GM18909 (cell line): ENCODE measurements at regions not wholly inside any gene's neighbourhood (a gene's known extent, or its start where the extent isn't known, plus 50 kb on each side); places are given as distances from the start of the nearest gene placed in this dataset.
"Not testable (repeated sequence)": the region's sequence is repeated elsewhere in the genome, so short reads cannot be mapped to it uniquely, and the experiment has no call there.

Experiments
- ATAC-seq: cut with Tn5 transposase; IDR thresholded peaks from one replicate; pipeline ENCODE4 v1.9.1; 2021; ENCODE audit warnings: mild to moderate bottlenecking; ENCODE audit not compliant: unreplicated experiment, poor library complexity

- ATAC-seq = not testable (repeated sequence)
These were observed 117.5 kb upstream of the FBXO28 start for GRCh38 chr1:223996376-223996775.

GRCh38 chr1:223992456-223993246, 121.3 kb upstream of the FBXO28 start:
- peak; percentile 100 for ATAC-seq

GRCh38 chr1:223991297-223991857, 122.5 kb upstream of the FBXO28 start:
- not testable (repeated sequence) for ATAC-seq

- not testable (repeated sequence) for ATAC-seq
These were observed 116.2 kb upstream of the TP53BP2 start for GRCh38 chr1:223961985-223962384.

- not testable (repeated sequence) for ATAC-seq
These were observed 107.1 kb upstream of the TP53BP2 start for GRCh38 chr1:223952801-223953200.

GRCh38 chr1:223951551-223951950, 105.8 kb upstream of the TP53BP2 start:
- ATAC-seq = not testable (repeated sequence)

GRCh38 chr1:223949944-223950343, 104.2 kb upstream of the TP53BP2 start:
- not testable (repeated sequence) for ATAC-seq

- ATAC-seq = not testable (repeated sequence)
These were observed 102.3 kb upstream of the TP53BP2 start for GRCh38 chr1:223948041-223948440.

- not testable (repeated sequence) for ATAC-seq
These were observed 90.8 kb upstream of the TP53BP2 start for GRCh38 chr1:223936592-223936991.

- not testable (repeated sequence) for ATAC-seq
These were observed 85.7 kb upstream of the TP53BP2 start for GRCh38 chr1:223931476-223931875.

- not testable (repeated sequence) for ATAC-seq
These were observed 75.1 kb upstream of the TP53BP2 start for GRCh38 chr1:223920805-223921204.

- ATAC-seq = not testable (repeated sequence)
These were observed 69.7 kb upstream of the TP53BP2 start for GRCh38 chr1:223915476-223915875.

- not testable (repeated sequence) for ATAC-seq
These were observed 68.0 kb upstream of the TP53BP2 start for GRCh38 chr1:223913715-223914114.

GRCh38 chr1:223907943-223908587, 62.3 kb upstream of the TP53BP2 start:
- not testable (repeated sequence) for ATAC-seq

- not testable (repeated sequence) for ATAC-seq
These were observed 57.5 kb upstream of the TP53BP2 start for GRCh38 chr1:223903221-223903620.

GRCh38 chr1:223899775-223900174, 54.0 kb upstream of the TP53BP2 start:
- ATAC-seq = not testable (repeated sequence)

- not testable (repeated sequence) for ATAC-seq
These were observed 51.4 kb upstream of the TP53BP2 start for GRCh38 chr1:223897097-223897496.

GRCh38 chr1:223895950-223896349, 50.2 kb upstream of the TP53BP2 start:
- not testable (repeated sequence) for ATAC-seq
